IPS-15b (cell line): ENCODE measurements at regions not wholly inside any gene's neighbourhood (a gene's known extent, or its start where the extent isn't known, plus 50 kb on each side); places are given as distances from the start of the nearest gene placed in this dataset.

ENCODE experiments used
- H3K27me3 ChIP-seq: one replicate; pipeline ENCODE4 v1.6.1; 2013; ENCODE audit warnings: low read length; ENCODE audit not compliant: control insufficient read depth, insufficient read depth
- H3K36me3 ChIP-seq: one replicate; pipeline ENCODE4 v1.6.1; 2013; ENCODE audit warnings: low read length; ENCODE audit not compliant: control insufficient read depth, insufficient read depth
- H3K4me1 ChIP-seq: one replicate; pipeline ENCODE4 v1.6.1; 2013; ENCODE audit warnings: mild to moderate bottlenecking, low read length; ENCODE audit not compliant: control insufficient read depth, insufficient read depth
- H3K4me3 ChIP-seq: one replicate; pipeline ENCODE4 v1.5.1; 2013; ENCODE audit warnings: low read depth, low read length
- H3K9ac ChIP-seq: one replicate; pipeline ENCODE4 v1.6.1; 2013; ENCODE audit warnings: low read depth, mild to moderate bottlenecking, low read length
- H3K9me3 ChIP-seq: one replicate; pipeline ENCODE4 v1.6.1; 2013; ENCODE audit warnings: mild to moderate bottlenecking, low read length; ENCODE audit not compliant: control insufficient read depth, insufficient read depth

- Histone ChIP-seq H3K4me3 (no peak overlapping the region), H3K9me3 (no peaks in the 10 kb centered on the region), H3K4me1 (no peaks in the 10 kb centered on the region), H3K36me3 (no peaks in the 10 kb centered on the region), H3K9ac (no peak overlapping the region), H3K27me3 (no peaks in the 10 kb centered on the region)
These were observed 108.4 kb downstream of the XCL2 start for GRCh38 chr1:168435439-168435838.

GRCh38 chr1:168433238-168433637 is 110.6 kb downstream of the XCL2 start:
- H3K27me3 ChIP-seq: no peaks in the 10 kb centered on the region
- no peaks in the 10 kb centered on the region for H3K36me3 ChIP-seq
- no peak overlapping the region for H3K4me3 ChIP-seq
- no peak overlapping the region for H3K9ac ChIP-seq
- no peaks in the 10 kb centered on the region for H3K9me3 ChIP-seq
- H3K4me1 ChIP-seq: peaks cover 3% of the 10 kb centered on the region

GRCh38 chr1:168431882-168432281 is 111.9 kb downstream of the XCL2 start:
- Histone ChIP-seq H3K9me3 (no peaks in the 10 kb centered on the region), H3K4me1 (peaks cover 3% of the 10 kb centered on the region), H3K4me3 (no peak overlapping the region), H3K9ac (no peak overlapping the region), H3K36me3 (no peaks in the 10 kb centered on the region), H3K27me3 (no peaks in the 10 kb centered on the region)

GRCh38 chr1:168430321-168430720 is 113.5 kb downstream of the XCL2 start:
- Histone ChIP-seq H3K9ac (no peak overlapping the region), H3K4me1 (peaks cover 3% of the 10 kb centered on the region), H3K36me3 (no peaks in the 10 kb centered on the region), H3K9me3 (no peaks in the 10 kb centered on the region), H3K4me3 (no peak overlapping the region), H3K27me3 (no peaks in the 10 kb centered on the region)

- Histone ChIP-seq H3K9ac (no peak overlapping the region), H3K4me1 (peaks cover 3% of the 10 kb centered on the region), H3K36me3 (no peaks in the 10 kb centered on the region), H3K27me3 (no peaks in the 10 kb centered on the region), H3K4me3 (no peak overlapping the region), H3K9me3 (no peaks in the 10 kb centered on the region)
These were observed 115.6 kb downstream of the XCL2 start for GRCh38 chr1:168428063-168428731.

GRCh38 chr1:168427051-168427450 is 116.7 kb downstream of the XCL2 start:
- Histone ChIP-seq H3K36me3 (no peaks in the 10 kb centered on the region), H3K4me1 (peaks cover 3% of the 10 kb centered on the region), H3K4me3 (no peak overlapping the region), H3K9me3 (no peaks in the 10 kb centered on the region), H3K27me3 (no peaks in the 10 kb centered on the region), H3K9ac (no peak overlapping the region)

- Histone ChIP-seq H3K9ac (no peak overlapping the region), H3K4me3 (no peak overlapping the region), H3K36me3 (no peaks in the 10 kb centered on the region), H3K4me1 (peaks cover 3% of the 10 kb centered on the region), H3K9me3 (no peaks in the 10 kb centered on the region), H3K27me3 (no peaks in the 10 kb centered on the region)
These were observed 119.5 kb downstream of the XCL2 start for GRCh38 chr1:168424281-168424680.

GRCh38 chr1:168422203-168422847 is 121.5 kb downstream of the XCL2 start:
- H3K27me3 ChIP-seq: no peaks in the 10 kb centered on the region
- no peak overlapping the region for H3K4me3 ChIP-seq
- H3K36me3 ChIP-seq: no peaks in the 10 kb centered on the region
- H3K4me1 ChIP-seq: no peaks in the 10 kb centered on the region
- H3K9me3 ChIP-seq: no peaks in the 10 kb centered on the region
- H3K9ac ChIP-seq: no peak overlapping the region

- Histone ChIP-seq H3K9me3 (no peaks in the 10 kb centered on the region), H3K4me1 (no peaks in the 10 kb centered on the region), H3K27me3 (no peaks in the 10 kb centered on the region), H3K4me3 (no peak overlapping the region), H3K36me3 (no peaks in the 10 kb centered on the region), H3K9ac (no peak overlapping the region)
These were observed 122.3 kb downstream of the XCL2 start for GRCh38 chr1:168421399-168422004.

- no peaks in the 10 kb centered on the region for H3K27me3 ChIP-seq
- no peaks in the 10 kb centered on the region for H3K9me3 ChIP-seq
- no peak overlapping the region for H3K9ac ChIP-seq
- no peaks in the 10 kb centered on the region for H3K4me1 ChIP-seq
- no peaks in the 10 kb centered on the region for H3K36me3 ChIP-seq
- H3K4me3 ChIP-seq: no peak overlapping the region
These were observed 123.6 kb downstream of the XCL2 start for GRCh38 chr1:168420177-168420576.

GRCh38 chr1:168419736-168420135 is 124.1 kb downstream of the XCL2 start:
- no peaks in the 10 kb centered on the region for H3K36me3 ChIP-seq
- no peak overlapping the region for H3K9ac ChIP-seq
- H3K4me1 ChIP-seq: no peaks in the 10 kb centered on the region
- H3K9me3 ChIP-seq: no peaks in the 10 kb centered on the region
- H3K27me3 ChIP-seq: no peaks in the 10 kb centered on the region
- no peak overlapping the region for H3K4me3 ChIP-seq

GRCh38 chr1:168416220-168416619 is 127.6 kb downstream of the XCL2 start:
- Histone ChIP-seq H3K9ac (no peak overlapping the region), H3K4me1 (no peaks in the 10 kb centered on the region), H3K36me3 (no peaks in the 10 kb centered on the region), H3K27me3 (no peaks in the 10 kb centered on the region), H3K4me3 (no peak overlapping the region), H3K9me3 (no peaks in the 10 kb centered on the region)
